ENCODE measurements at regions not wholly inside any gene's neighbourhood (a gene's known extent, or its start where the extent isn't known, plus 50 kb on each side); places are given as distances from the start of the nearest gene placed in this dataset.

- peaks cover 0 to 6% (median 2%) of the 10 kb centered on the region in 7 donors for H3K9me3 Mint-ChIP-seq
- H3K27ac Mint-ChIP-seq = no peak overlapping the region
- no peak overlapping the region for H3K4me3 Mint-ChIP-seq
- peaks cover 0 to 15% (median 9%) of the 10 kb centered on the region in 3 donors for H3K27me3 Mint-ChIP-seq
- peaks cover 0 to 17% (median 6%) of the 10 kb centered on the region in 3 donors for H3K4me1 Mint-ChIP-seq
- no peaks in the 10 kb centered on the region for H3K36me3 Mint-ChIP-seq
- no peak for DNase-seq
- peak; percentile 45 to 56 for ATAC-seq (ENCODE audit: low read depth in 2 of 2)
Observed at GRCh38 chr5:66416698-66417097, 179.5 kb upstream of the MAST4 start.

- Mint-ChIP-seq H3K36me3 (no peaks in the 10 kb centered on the region), H3K4me3 (no peak overlapping the region), H3K27ac (no peak overlapping the region), H3K4me1 (peaks cover 0 to 17% (median 6%) of the 10 kb centered on the region in 3 donors), H3K27me3 (peaks cover 0 to 15% (median 9%) of the 10 kb centered on the region in 3 donors), H3K9me3 (peaks cover 0 to 11% (median 5%) of the 10 kb centered on the region in 7 donors)
- DNase-seq (no peak), ATAC-seq (ENCODE audit: low read depth in 2 of 2) (no peak)
Observed at GRCh38 chr5:66417781-66418180, 178.4 kb upstream of the MAST4 start.

- no peak overlapping the region for H3K4me3 Mint-ChIP-seq
Observed at GRCh38 chr5:66423484-66423883, 172.7 kb upstream of the MAST4 start.

GRCh38 chr5:66425842-66426241, 170.4 kb upstream of the MAST4 start:
- Mint-ChIP-seq H3K9me3 (peaks cover 5 to 24% (median 10%) of the 10 kb centered on the region in 7 donors), H3K27me3 (peaks cover 0 to 20% (median 16%) of the 10 kb centered on the region in 3 donors), H3K4me1 (peaks cover 0 to 3% (median 0%) of the 10 kb centered on the region in 3 donors), H3K27ac (no peak overlapping the region), H3K4me3 (no peak overlapping the region), H3K36me3 (peaks cover 0 to 8% of the 10 kb centered on the region in 2 donors)
- DNase-seq (no peak), ATAC-seq (ENCODE audit: low read depth in 2 of 2) (no peak)

More at GRCh38 chr5:66423484-66423883, 172.7 kb upstream of the MAST4 start:
- DNase-seq = no peak
- ATAC-seq (ENCODE audit: low read depth in 2 of 2) = no peak
- Mint-ChIP-seq H3K4me1 (peaks cover 0 to 5% (median 0%) of the 10 kb centered on the region in 3 donors), H3K27me3 (peaks cover 0 to 4% (median 2%) of the 10 kb centered on the region in 3 donors), H3K36me3 (peaks cover 0 to 8% of the 10 kb centered on the region in 2 donors), H3K9me3 (peaks cover 5 to 24% (median 9%) of the 10 kb centered on the region in 7 donors), H3K27ac (no peak overlapping the region)

- Mint-ChIP-seq H3K4me1 (no peaks in the 10 kb centered on the region), H3K36me3 (peaks cover 0 to 8% of the 10 kb centered on the region in 2 donors), H3K27ac (no peak overlapping the region), H3K4me3 (no peak overlapping the region), H3K9me3 (peaks cover 0 to 19% (median 9%) of the 10 kb centered on the region in 7 donors), H3K27me3 (peaks cover 0 to 18% (median 16%) of the 10 kb centered on the region in 3 donors)
- no peak for ATAC-seq (ENCODE audit: low read depth in 2 of 2)
- no peak for DNase-seq
Observed at GRCh38 chr5:66426259-66427138, 169.7 kb upstream of the MAST4 start.

GRCh38 chr5:66427139-66427442, 169.1 kb upstream of the MAST4 start:
- Mint-ChIP-seq H3K4me3 (no peak overlapping the region), H3K27ac (no peak overlapping the region), H3K4me1 (no peaks in the 10 kb centered on the region), H3K9me3 (peaks cover under 1 to 19% (median 10%) of the 10 kb centered on the region in 7 donors), H3K36me3 (peaks cover 1 to 8% of the 10 kb centered on the region in 2 donors), H3K27me3 (peaks cover 0 to 18% (median 16%) of the 10 kb centered on the region in 3 donors)
- no peak for ATAC-seq (ENCODE audit: low read depth in 2 of 2)
- no peak for DNase-seq

- H3K4me1 Mint-ChIP-seq = no peaks in the 10 kb centered on the region
- peaks cover 0 to 3% of the 10 kb centered on the region in 2 donors for H3K36me3 Mint-ChIP-seq
- H3K9me3 Mint-ChIP-seq = peaks cover 0 to 8% (median 3%) of the 10 kb centered on the region in 7 donors
- no peak overlapping the region for H3K27ac Mint-ChIP-seq
- no peaks in the 10 kb centered on the region for H3K27me3 Mint-ChIP-seq
- ATAC-seq (ENCODE audit: low read depth in 2 of 2) (peak in 1 of 2 donors; percentile 21), DNase-seq (no peak)
- no peak overlapping the region for H3K4me3 Mint-ChIP-seq
Observed at GRCh38 chr5:66436721-66437120, 159.5 kb upstream of the MAST4 start.

- DNase-seq = no peak
- H3K4me1 Mint-ChIP-seq = no peaks in the 10 kb centered on the region
- peaks cover 0 to 5% (median 0%) of the 10 kb centered on the region in 7 donors for H3K9me3 Mint-ChIP-seq
- H3K27ac Mint-ChIP-seq = no peak overlapping the region
- H3K36me3 Mint-ChIP-seq = no peaks in the 10 kb centered on the region
- H3K4me3 Mint-ChIP-seq = no peak overlapping the region
- no peaks in the 10 kb centered on the region for H3K27me3 Mint-ChIP-seq
- ATAC-seq (ENCODE audit: low read depth in 2 of 2) = no peak
Observed at GRCh38 chr5:66438087-66438486, 158.1 kb upstream of the MAST4 start.

- DNase-seq = no peak
Observed at GRCh38 chr5:66438696-66439095, 157.5 kb upstream of the MAST4 start.

GRCh38 chr5:66440202-66440680, 156.0 kb upstream of the MAST4 start:
- Mint-ChIP-seq H3K36me3 (no peaks in the 10 kb centered on the region), H3K27me3 (no peaks in the 10 kb centered on the region), H3K9me3 (peaks cover 0 to 5% (median 0%) of the 10 kb centered on the region in 7 donors), H3K4me1 (no peaks in the 10 kb centered on the region), H3K27ac (peak overlapping the region in 1 of 6 donors; percentile 4), H3K4me3 (no peak overlapping the region)
- DNase-seq (no peak), ATAC-seq (ENCODE audit: low read depth in 2 of 2) (no peak)

More at GRCh38 chr5:66438696-66439095, 157.5 kb upstream of the MAST4 start:
- H3K9me3 Mint-ChIP-seq = peaks cover 0 to 5% (median 0%) of the 10 kb centered on the region in 7 donors
- no peaks in the 10 kb centered on the region for H3K4me1 Mint-ChIP-seq
- H3K36me3 Mint-ChIP-seq = no peaks in the 10 kb centered on the region
- H3K4me3 Mint-ChIP-seq = no peak overlapping the region
- ATAC-seq (ENCODE audit: low read depth in 2 of 2) = no peak
- H3K27me3 Mint-ChIP-seq = no peaks in the 10 kb centered on the region
- H3K27ac Mint-ChIP-seq = peak overlapping the region in 1 of 6 donors; percentile 4

GRCh38 chr5:66441351-66441750, 154.8 kb upstream of the MAST4 start:
- Mint-ChIP-seq H3K27ac (no peak overlapping the region), H3K9me3 (peaks cover 0 to 9% (median 0%) of the 10 kb centered on the region in 7 donors), H3K36me3 (no peaks in the 10 kb centered on the region), H3K27me3 (no peaks in the 10 kb centered on the region), H3K4me3 (no peak overlapping the region), H3K4me1 (no peaks in the 10 kb centered on the region)
- DNase-seq = no peak
- no peak for ATAC-seq (ENCODE audit: low read depth in 2 of 2)

- peaks cover 0 to 7% (median 0%) of the 10 kb centered on the region in 3 donors for H3K27me3 Mint-ChIP-seq
- H3K9me3 Mint-ChIP-seq = peaks cover 3 to 14% (median 10%) of the 10 kb centered on the region in 7 donors
- H3K4me3 Mint-ChIP-seq = no peak overlapping the region
- DNase-seq (no peak), ATAC-seq (ENCODE audit: low read depth in 2 of 2) (no peak)
- H3K36me3 Mint-ChIP-seq = peaks cover 0 to 9% of the 10 kb centered on the region in 2 donors
- no peaks in the 10 kb centered on the region for H3K4me1 Mint-ChIP-seq
- no peak overlapping the region for H3K27ac Mint-ChIP-seq
Observed at GRCh38 chr5:66442951-66443445, 153.2 kb upstream of the MAST4 start.

GRCh38 chr5:66443462-66444130, 152.6 kb upstream of the MAST4 start:
- no peak for DNase-seq
- no peaks in the 10 kb centered on the region for H3K4me1 Mint-ChIP-seq
- H3K4me3 Mint-ChIP-seq = no peak overlapping the region
- ATAC-seq (ENCODE audit: low read depth in 2 of 2) = no peak
- H3K27me3 Mint-ChIP-seq = peaks cover 0 to 7% (median 0%) of the 10 kb centered on the region in 3 donors
- peaks cover 0 to 9% of the 10 kb centered on the region in 2 donors for H3K36me3 Mint-ChIP-seq
- H3K27ac Mint-ChIP-seq = no peak overlapping the region
- peaks cover 3 to 19% (median 14%) of the 10 kb centered on the region in 7 donors for H3K9me3 Mint-ChIP-seq

Data from naive B cell (primary cell).